Chondrocyte (in vitro differentiated cells): ENCODE measurements at regions not wholly inside any gene's neighbourhood (a gene's known extent, or its start where the extent isn't known, plus 50 kb on each side); places are given as distances from the start of the nearest gene placed in this dataset.

Source experiments
- DNase-seq: peaks from one replicate; pipeline ENCODE4 v3.0.0; 2021; ENCODE audit warnings: mixed read lengths, low spot score
- H3K27ac Mint-ChIP-seq: one replicate; pipeline ENCODE4 v1.8.0; 2021; ENCODE audit warnings: mild to moderate bottlenecking, moderate library complexity, mixed read lengths; ENCODE audit not compliant: unreplicated experiment
- H3K27me3 Mint-ChIP-seq: 2 replicates; pipeline ENCODE4 v1.8.0; 2021; ENCODE audit warnings: low read depth, mixed read lengths
- H3K36me3 Mint-ChIP-seq: 2 replicates; pipeline ENCODE4 v1.8.0; 2021; ENCODE audit warnings: low read depth, mixed read lengths
- H3K4me1 Mint-ChIP-seq: 2 replicates; pipeline ENCODE4 v1.8.0; 2021; ENCODE audit warnings: low read depth, mild to moderate bottlenecking, mixed read lengths
- H3K4me3 Mint-ChIP-seq: one replicate; pipeline ENCODE4 v1.8.0; 2021; ENCODE audit warnings: mild to moderate bottlenecking, moderate library complexity, mixed read lengths; ENCODE audit not compliant: unreplicated experiment
- H3K9me3 Mint-ChIP-seq: 2 replicates; pipeline ENCODE4 v1.8.0; 2021; ENCODE audit warnings: low read depth, mixed read lengths
- TF ChIP-seq, protein P1 (sequence below): fragments of 200-600 bp; sonication (generic); IDR thresholded peaks from 2 replicates; pipeline ENCODE4 v1.5.0; 2021; ENCODE audit warnings: antibody characterized with exemption, mild to moderate bottlenecking, moderate library complexity

DNA sequence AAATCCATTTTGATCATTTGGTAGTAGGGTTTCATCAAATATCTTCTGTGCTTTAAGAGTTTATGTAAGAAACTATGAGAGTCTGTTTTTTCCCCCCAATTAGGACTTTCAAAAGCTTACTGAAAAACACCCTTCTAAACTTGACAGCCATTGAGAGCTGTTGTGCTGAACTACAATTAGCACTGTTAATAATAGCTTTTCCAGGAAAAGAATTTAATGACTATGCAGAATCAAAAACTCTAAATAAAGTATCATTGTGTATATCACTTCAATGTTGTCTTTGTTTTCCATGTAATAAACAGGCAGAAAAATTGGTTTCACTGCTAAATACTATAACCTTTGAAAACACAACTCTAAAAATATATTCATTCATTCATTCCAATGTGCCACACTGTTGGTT is 121.4 kb upstream of the PDE5A start:
- Mint-ChIP-seq H3K4me3 (no peak overlapping the region), H3K9me3 (no peaks in the 10 kb centered on the region)
- TF ChIP-seq, protein P1, sequence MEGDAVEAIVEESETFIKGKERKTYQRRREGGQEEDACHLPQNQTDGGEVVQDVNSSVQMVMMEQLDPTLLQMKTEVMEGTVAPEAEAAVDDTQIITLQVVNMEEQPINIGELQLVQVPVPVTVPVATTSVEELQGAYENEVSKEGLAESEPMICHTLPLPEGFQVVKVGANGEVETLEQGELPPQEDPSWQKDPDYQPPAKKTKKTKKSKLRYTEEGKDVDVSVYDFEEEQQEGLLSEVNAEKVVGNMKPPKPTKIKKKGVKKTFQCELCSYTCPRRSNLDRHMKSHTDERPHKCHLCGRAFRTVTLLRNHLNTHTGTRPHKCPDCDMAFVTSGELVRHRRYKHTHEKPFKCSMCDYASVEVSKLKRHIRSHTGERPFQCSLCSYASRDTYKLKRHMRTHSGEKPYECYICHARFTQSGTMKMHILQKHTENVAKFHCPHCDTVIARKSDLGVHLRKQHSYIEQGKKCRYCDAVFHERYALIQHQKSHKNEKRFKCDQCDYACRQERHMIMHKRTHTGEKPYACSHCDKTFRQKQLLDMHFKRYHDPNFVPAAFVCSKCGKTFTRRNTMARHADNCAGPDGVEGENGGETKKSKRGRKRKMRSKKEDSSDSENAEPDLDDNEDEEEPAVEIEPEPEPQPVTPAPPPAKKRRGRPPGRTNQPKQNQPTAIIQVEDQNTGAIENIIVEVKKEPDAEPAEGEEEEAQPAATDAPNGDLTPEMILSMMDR: no peak

DNA sequence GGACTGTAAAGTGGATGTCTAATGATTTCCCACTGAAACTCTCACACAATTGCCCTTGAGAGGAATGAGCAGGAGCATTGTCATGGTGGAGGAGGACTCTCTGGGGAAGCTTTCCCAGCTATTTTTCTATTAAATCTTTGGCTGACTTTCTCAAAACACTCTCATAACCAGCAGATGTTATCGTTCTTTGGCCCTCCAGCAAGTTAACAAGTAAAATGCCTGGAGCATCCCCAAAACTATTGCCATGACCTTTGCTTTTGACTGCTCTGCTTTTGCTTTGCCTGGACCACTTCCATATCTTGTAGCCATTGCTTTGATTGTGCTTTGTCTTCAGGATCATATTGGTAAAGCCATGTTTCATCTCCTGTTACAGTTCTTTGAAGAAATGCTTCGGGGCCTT is 120.2 kb upstream of the PDE5A start:
- no peaks in the 10 kb centered on the region for H3K36me3 Mint-ChIP-seq
- no peak overlapping the region for H3K27ac Mint-ChIP-seq
- DNase-seq: no peak
- peaks cover 4% of the 10 kb centered on the region for H3K4me1 Mint-ChIP-seq
- no peaks in the 10 kb centered on the region for H3K27me3 Mint-ChIP-seq
- TF ChIP-seq, protein P1: no peak
- H3K4me3 Mint-ChIP-seq: no peak overlapping the region
- no peaks in the 10 kb centered on the region for H3K9me3 Mint-ChIP-seq

More for the DNA sequence above, 121.4 kb upstream of the PDE5A start:
- Mint-ChIP-seq H3K27ac (no peak overlapping the region), H3K4me1 (peaks cover 4% of the 10 kb centered on the region), H3K27me3 (no peaks in the 10 kb centered on the region), H3K36me3 (no peaks in the 10 kb centered on the region)
- no peak for DNase-seq

DNA sequence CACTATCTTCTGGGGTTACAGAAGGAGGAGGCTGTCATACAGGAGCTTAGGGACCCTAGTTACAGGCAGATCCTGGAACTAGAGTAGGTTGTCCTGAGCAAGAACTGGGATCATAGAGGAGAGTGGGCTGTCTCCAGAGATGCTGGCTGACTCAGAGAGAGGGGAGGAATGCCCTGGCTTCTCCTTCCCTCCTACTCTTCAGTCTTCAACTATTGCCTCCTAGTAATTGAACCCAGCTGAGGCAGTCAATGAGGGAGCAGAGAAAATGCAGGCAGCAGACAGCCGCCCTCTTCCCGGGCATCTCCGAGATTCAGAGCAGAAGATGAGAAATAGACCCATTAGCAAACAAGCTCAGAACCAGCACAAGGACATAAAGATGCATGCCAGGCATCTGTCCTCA is 118.3 kb upstream of the PDE5A start:
- TF ChIP-seq, protein P1: no peak
- Mint-ChIP-seq H3K4me1 (peaks cover 4% of the 10 kb centered on the region), H3K36me3 (no peaks in the 10 kb centered on the region), H3K27ac (no peak overlapping the region), H3K9me3 (no peaks in the 10 kb centered on the region), H3K4me3 (no peak overlapping the region), H3K27me3 (no peaks in the 10 kb centered on the region)
- no peak for DNase-seq

DNA sequence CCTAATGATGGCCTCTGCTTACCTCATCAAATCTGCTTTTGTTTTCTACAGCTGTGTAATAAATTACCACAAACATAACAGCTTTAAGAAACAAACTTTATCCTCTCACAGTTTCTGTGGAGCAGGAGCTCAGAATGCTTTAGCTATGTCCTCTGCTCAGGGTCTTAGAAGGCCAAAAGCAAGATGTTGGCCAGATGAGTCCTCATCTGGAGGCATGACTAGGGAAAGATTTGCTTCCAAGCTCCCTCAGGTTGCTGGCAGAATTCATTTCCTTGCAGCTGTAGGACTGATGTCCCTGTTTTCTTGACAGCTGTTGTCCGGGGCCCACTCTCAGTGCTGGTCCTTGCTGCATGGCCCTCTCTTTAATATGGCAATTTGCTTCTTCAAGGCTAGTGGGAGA is 116.7 kb upstream of the PDE5A start:
- TF ChIP-seq, protein P1: no peak
- peaks cover 4% of the 10 kb centered on the region for H3K4me1 Mint-ChIP-seq
- H3K27ac Mint-ChIP-seq: no peak overlapping the region
- no peak for DNase-seq
- H3K4me3 Mint-ChIP-seq: no peak overlapping the region
- H3K36me3 Mint-ChIP-seq: no peaks in the 10 kb centered on the region
- H3K9me3 Mint-ChIP-seq: no peaks in the 10 kb centered on the region
- no peaks in the 10 kb centered on the region for H3K27me3 Mint-ChIP-seq

DNA sequence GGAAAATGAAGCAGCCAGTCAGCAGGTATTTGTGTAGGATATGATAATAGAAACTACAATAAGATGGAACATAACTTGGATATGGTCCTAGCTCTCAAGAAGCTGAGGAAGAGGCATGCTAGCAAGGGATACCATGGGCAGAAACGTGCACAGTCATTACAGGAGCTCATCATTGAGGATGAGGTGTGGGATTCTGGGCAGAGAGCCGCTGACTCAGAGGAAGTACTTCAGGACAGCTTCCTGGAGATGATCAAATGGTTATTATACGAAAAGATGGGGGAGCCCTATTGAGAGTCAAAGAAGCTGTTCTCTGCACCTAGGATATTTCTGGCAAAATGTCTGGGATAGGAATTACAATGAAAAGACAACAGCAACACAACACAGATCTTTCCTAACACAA is 116.0 kb upstream of the PDE5A start:
- no peaks in the 10 kb centered on the region for H3K27me3 Mint-ChIP-seq
- peaks cover 4% of the 10 kb centered on the region for H3K4me1 Mint-ChIP-seq
- DNase-seq: no peak
- no peak overlapping the region for H3K27ac Mint-ChIP-seq
- no peaks in the 10 kb centered on the region for H3K36me3 Mint-ChIP-seq
- H3K9me3 Mint-ChIP-seq: no peaks in the 10 kb centered on the region
- TF ChIP-seq, protein P1: no peak
- no peak overlapping the region for H3K4me3 Mint-ChIP-seq
